Astrocyte (in vitro differentiated cells and primary cell): ENCODE measurements at regions not wholly inside any gene's neighbourhood (a gene's known extent, or its start where the extent isn't known, plus 50 kb on each side); places are given as distances from the start of the nearest gene placed in this dataset.

ENCODE experiments used
- EZH2 ChIP-seq: IDR thresholded peaks from 2 replicates; pipeline ENCODE4 v1.6.1; 2012; ENCODE audit warnings: mild to moderate bottlenecking, low read length, inconsistent platforms; ENCODE audit not compliant: insufficient read depth
- TF ChIP-seq, protein P1 (sequence below): IDR thresholded peaks from 2 replicates; pipeline ENCODE4 v1.5.1; 2011; ENCODE audit warnings: low read depth, mild to moderate bottlenecking, inconsistent platforms, low read length, moderate library complexity; ENCODE audit not compliant: insufficient read depth

DNA sequence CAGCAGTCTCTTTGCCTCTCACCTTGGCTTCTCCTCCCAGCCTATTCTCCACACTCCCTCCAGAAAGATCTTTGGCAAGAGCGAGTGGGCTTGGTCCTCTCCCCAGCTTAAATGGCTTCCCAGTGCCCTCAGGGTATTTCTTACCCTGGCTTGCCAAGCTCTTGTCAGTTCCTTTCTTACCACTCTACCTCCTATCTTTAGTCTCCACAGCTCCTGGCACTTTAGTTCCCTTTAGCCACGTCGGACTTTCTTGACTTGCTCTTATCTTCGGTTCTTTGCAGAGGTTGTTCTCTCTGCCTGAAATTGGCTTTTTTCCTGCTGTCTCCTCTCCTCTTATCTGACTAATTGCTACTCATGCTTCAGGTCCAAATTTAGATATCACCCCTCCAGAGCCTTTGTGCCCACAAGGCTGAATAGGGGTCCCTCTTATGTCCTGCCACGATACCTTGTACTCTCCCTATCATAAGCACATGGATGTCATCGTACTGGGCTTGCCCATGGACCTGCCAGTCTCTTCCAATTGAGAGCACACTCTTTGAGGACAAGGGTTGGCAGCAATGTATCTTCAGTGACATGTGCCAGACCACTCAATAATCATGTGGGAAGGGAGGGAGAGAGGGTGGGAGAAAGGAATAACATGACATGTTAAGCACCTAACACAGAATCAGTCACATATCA, 131.7 kb upstream of the CTAGE1 start:
- TF ChIP-seq, protein P1, sequence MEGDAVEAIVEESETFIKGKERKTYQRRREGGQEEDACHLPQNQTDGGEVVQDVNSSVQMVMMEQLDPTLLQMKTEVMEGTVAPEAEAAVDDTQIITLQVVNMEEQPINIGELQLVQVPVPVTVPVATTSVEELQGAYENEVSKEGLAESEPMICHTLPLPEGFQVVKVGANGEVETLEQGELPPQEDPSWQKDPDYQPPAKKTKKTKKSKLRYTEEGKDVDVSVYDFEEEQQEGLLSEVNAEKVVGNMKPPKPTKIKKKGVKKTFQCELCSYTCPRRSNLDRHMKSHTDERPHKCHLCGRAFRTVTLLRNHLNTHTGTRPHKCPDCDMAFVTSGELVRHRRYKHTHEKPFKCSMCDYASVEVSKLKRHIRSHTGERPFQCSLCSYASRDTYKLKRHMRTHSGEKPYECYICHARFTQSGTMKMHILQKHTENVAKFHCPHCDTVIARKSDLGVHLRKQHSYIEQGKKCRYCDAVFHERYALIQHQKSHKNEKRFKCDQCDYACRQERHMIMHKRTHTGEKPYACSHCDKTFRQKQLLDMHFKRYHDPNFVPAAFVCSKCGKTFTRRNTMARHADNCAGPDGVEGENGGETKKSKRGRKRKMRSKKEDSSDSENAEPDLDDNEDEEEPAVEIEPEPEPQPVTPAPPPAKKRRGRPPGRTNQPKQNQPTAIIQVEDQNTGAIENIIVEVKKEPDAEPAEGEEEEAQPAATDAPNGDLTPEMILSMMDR = no peak
- TF ChIP-seq EZH2 = no peak
